Osteoblast (primary cell): ENCODE measurements at regions not wholly inside any gene's neighbourhood (a gene's known extent, or its start where the extent isn't known, plus 50 kb on each side); places are given as distances from the start of the nearest gene placed in this dataset.

Experiments used
- DNase-seq: peaks from one replicate; pipeline ENCODE4 v3.0.0; 2011; ENCODE audit warnings: low spot score, mixed read lengths; ENCODE audit not compliant: insufficient read length; ENCODE audit errors: missing footprints
- H2AFZ ChIP-seq: 2 replicates; pipeline ENCODE4 v1.6.0; 2011; ENCODE audit warnings: mild to moderate bottlenecking, low read length
- H3K27ac ChIP-seq: 2 replicates; pipeline ENCODE4 v1.5.1; 2011; ENCODE audit warnings: mild to moderate bottlenecking, low read depth, low read length, moderate library complexity
- H3K27me3 ChIP-seq: 2 replicates; pipeline ENCODE4 v1.6.0; 2012; ENCODE audit warnings: mild to moderate bottlenecking, control low read depth, inconsistent platforms, low read length, moderate library complexity; ENCODE audit not compliant: insufficient read depth
- H3K36me3 ChIP-seq: 2 replicates; pipeline ENCODE4 v1.5.1; 2011; ENCODE audit warnings: mild to moderate bottlenecking, low read length, control low read depth, moderate library complexity; ENCODE audit not compliant: insufficient read depth
- H3K4me1 ChIP-seq: 2 replicates; pipeline ENCODE4 v1.5.1; 2011; ENCODE audit warnings: mild to moderate bottlenecking, low read length, control low read depth, moderate library complexity; ENCODE audit not compliant: insufficient read depth
- H3K4me2 ChIP-seq: 2 replicates; pipeline ENCODE4 v1.6.0; 2011; ENCODE audit warnings: mild to moderate bottlenecking, low read length; ENCODE audit not compliant: insufficient read depth
- H3K4me3 ChIP-seq: fragments of 200-600 bp; sonication (generic); 3 replicates; pipeline ENCODE4 v1.5.1; 2012; ENCODE audit warnings: mild to moderate bottlenecking, low read length, inconsistent platforms; ENCODE audit not compliant: insufficient read depth
- H3K79me2 ChIP-seq: 2 replicates; pipeline ENCODE4 v1.6.0; 2012; ENCODE audit warnings: mild to moderate bottlenecking, low read length, control low read depth, inconsistent platforms; ENCODE audit not compliant: insufficient read depth
- H3K9me3 ChIP-seq: 2 replicates; pipeline ENCODE4 v1.5.1; 2011; ENCODE audit warnings: low read depth, low read length, control low read depth
- H4K20me1 ChIP-seq: 2 replicates; pipeline ENCODE4 v1.6.0; 2012; ENCODE audit warnings: mild to moderate bottlenecking, low read length, control low read depth; ENCODE audit not compliant: insufficient read depth
- TF ChIP-seq, protein P1 (sequence below): IDR thresholded peaks from 2 replicates; pipeline ENCODE4 v1.5.1; 2011; ENCODE audit warnings: mild to moderate bottlenecking, low read depth, low read length, moderate library complexity; ENCODE audit errors: extremely low read depth

DNA sequence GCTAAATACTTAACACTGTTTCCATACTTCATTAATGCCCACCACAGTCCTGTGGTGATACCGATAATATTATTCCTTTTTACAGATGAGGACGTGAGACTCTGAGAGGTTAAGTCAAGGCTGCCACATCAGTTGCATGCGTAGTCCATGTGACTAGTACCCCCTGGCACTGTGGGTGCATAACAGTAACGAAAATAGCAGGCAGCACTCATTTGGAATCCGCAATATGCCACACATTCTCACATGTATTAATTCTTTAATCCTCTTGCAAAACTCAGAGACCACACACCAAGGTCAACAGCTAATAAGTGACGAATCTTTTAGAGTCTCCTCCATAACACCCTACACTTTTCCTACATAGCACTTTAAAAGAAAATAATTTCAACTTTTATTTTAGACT is 99.5 kb upstream of the HABP2 start:
- Histone ChIP-seq H3K9me3 (no peaks in the 10 kb centered on the region), H2AFZ (no peak overlapping the region), H3K4me2 (no peak overlapping the region), H3K27ac (no peak overlapping the region), H3K79me2 (no peaks in the 10 kb centered on the region), H3K36me3 (no peaks in the 10 kb centered on the region), H3K4me1 (peaks cover 3% of the 10 kb centered on the region), H4K20me1 (no peaks in the 10 kb centered on the region), H3K27me3 (peaks cover 27% of the 10 kb centered on the region), H3K4me3 (no peak overlapping the region)
- TF ChIP-seq, protein P1, sequence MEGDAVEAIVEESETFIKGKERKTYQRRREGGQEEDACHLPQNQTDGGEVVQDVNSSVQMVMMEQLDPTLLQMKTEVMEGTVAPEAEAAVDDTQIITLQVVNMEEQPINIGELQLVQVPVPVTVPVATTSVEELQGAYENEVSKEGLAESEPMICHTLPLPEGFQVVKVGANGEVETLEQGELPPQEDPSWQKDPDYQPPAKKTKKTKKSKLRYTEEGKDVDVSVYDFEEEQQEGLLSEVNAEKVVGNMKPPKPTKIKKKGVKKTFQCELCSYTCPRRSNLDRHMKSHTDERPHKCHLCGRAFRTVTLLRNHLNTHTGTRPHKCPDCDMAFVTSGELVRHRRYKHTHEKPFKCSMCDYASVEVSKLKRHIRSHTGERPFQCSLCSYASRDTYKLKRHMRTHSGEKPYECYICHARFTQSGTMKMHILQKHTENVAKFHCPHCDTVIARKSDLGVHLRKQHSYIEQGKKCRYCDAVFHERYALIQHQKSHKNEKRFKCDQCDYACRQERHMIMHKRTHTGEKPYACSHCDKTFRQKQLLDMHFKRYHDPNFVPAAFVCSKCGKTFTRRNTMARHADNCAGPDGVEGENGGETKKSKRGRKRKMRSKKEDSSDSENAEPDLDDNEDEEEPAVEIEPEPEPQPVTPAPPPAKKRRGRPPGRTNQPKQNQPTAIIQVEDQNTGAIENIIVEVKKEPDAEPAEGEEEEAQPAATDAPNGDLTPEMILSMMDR = no peak
- DNase-seq = no peak

DNA sequence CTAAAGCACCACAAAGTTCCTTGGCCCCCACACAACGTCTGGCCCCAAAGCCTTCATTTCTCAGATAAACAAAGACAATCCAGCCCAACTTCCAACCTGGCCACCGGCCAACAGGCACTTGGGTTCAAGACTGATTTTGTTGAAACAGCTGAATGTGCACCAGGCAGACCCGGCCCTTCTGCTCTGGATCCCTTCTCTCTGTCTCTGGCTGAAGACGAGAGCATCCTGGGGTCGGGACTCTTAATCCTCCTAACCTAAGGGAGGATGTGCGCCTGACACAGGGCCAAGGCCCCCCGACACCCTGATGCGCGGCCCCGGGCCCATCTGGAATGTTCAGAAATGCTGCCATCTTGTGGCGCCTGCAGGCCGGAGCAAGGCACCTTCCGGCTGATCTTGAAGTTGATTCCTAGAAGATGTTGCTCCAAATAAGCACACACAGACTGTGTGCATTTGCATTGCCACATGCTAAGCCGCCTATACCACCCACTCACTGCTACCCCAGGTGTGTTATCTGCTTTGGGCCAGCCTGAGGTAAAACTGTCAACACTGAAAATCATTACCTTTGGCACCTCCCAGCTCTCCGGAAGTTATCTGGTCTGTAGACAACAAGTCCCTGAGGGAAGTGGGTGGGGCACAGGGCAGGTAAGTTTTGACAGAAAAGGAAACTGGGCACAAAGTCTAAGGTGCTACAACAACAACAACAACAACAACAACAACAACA is 98.4 kb upstream of the HABP2 start:
- H3K79me2 ChIP-seq = no peaks in the 10 kb centered on the region
- no peaks in the 10 kb centered on the region for H4K20me1 ChIP-seq
- peaks cover 3% of the 10 kb centered on the region for H3K4me1 ChIP-seq
- TF ChIP-seq, protein P1 = peak; percentile 75
- H3K4me3 ChIP-seq = peak overlapping the region; percentile 44
- peaks cover 28% of the 10 kb centered on the region for H3K27me3 ChIP-seq
- no peak overlapping the region for H3K27ac ChIP-seq
- no peaks in the 10 kb centered on the region for H3K36me3 ChIP-seq
- no peak for DNase-seq
- H3K4me2 ChIP-seq = peak overlapping the region; percentile 63
- H3K9me3 ChIP-seq = no peaks in the 10 kb centered on the region
- peak overlapping the region; percentile 44 for H2AFZ ChIP-seq

DNA sequence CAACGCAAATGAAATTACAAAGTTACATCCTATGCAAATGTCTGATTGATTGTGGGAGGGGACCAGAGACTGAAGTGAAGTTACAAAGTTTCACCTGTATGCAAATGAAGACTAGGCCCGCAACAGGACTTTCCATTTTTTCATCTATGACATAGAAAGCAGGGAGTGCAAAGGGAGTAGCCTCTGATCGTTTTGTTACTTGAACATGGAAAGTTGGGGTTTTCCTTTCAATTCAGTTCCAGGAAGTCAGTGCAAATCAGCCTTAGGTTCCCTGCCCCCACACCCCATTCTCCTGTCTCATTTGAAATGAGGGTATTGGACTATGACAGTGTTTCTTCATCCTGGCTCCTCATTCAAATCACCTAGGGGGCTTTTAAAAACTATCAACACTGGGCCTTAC is 96.9 kb upstream of the HABP2 start:
- H4K20me1 ChIP-seq = no peaks in the 10 kb centered on the region

DNA sequence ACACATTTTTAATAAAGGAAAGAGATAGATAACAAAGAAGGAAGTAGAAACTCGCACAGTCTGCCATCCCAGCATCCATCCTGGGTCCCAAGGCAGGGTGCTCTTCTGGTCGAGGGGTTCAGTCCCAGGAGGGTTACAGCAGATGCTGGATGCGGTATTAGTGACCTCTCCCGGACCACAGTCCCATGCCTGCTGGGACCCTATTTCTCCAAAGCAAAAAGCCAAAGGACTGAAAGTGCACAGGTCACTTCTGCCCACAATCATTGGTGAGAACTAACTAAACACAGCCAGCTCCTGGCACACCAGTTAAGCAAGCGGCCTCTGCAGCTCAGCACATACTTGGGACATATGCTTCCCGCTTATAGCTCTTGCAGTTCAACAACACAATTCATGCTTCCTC is 96.1 kb upstream of the HABP2 start:
- TF ChIP-seq, protein P1 = no peak
- Histone ChIP-seq H2AFZ (no peak overlapping the region), H3K4me2 (no peak overlapping the region), H3K4me3 (no peak overlapping the region), H3K27me3 (peaks cover 35% of the 10 kb centered on the region), H3K79me2 (no peaks in the 10 kb centered on the region), H3K9me3 (no peaks in the 10 kb centered on the region), H4K20me1 (no peaks in the 10 kb centered on the region), H3K4me1 (peaks cover 3% of the 10 kb centered on the region), H3K36me3 (no peaks in the 10 kb centered on the region), H3K27ac (no peak overlapping the region)
- no peak for DNase-seq

More for the DNA sequence above, 96.9 kb upstream of the HABP2 start:
- H3K79me2 ChIP-seq = no peaks in the 10 kb centered on the region
- H3K36me3 ChIP-seq = no peaks in the 10 kb centered on the region
- H3K9me3 ChIP-seq = no peaks in the 10 kb centered on the region
- no peak for DNase-seq
- TF ChIP-seq, protein P1 = no peak
- H3K4me1 ChIP-seq = peaks cover 3% of the 10 kb centered on the region
- H3K4me2 ChIP-seq = no peak overlapping the region
- no peak overlapping the region for H3K4me3 ChIP-seq
- peaks cover 35% of the 10 kb centered on the region for H3K27me3 ChIP-seq
- H3K27ac ChIP-seq = no peak overlapping the region
- no peak overlapping the region for H2AFZ ChIP-seq
